HG03060 (cell line): ENCODE measurements at regions not wholly inside any gene's neighbourhood (a gene's known extent, or its start where the extent isn't known, plus 50 kb on each side); places are given as distances from the start of the nearest gene placed in this dataset.
A peak's percentile ranks its signal among the peaks of the same experiment; 100 is the strongest.
"Not testable (repeated sequence)": the region's sequence is repeated elsewhere in the genome, so short reads cannot be mapped to it uniquely, and the experiment has no call there.

ENCODE experiments used
- ATAC-seq: cut with Tn5 transposase; IDR thresholded peaks from one replicate; pipeline ENCODE4 v1.9.1; 2021; ENCODE audit warnings: low read depth, moderate number of reproducible peaks; ENCODE audit not compliant: unreplicated experiment

DNA sequence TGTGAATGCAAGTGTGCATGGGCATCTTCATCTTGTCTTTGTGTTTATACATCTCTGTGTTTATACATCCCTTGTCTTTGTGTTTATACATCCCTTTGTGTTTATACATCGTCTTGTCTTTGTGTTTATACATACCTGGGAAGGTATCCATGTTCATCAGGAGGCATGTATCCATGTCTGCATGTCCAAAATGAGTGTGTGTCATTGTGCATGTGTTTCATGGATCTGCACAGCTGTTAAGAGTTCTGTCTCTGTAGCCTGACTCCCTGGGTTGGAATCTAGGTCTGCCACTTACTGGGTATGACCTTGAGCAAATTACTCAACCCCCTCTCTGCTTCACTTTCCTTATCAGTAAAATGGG is 50.1 kb upstream of the SIRPA start:
- ATAC-seq = peak; percentile 19

DNA sequence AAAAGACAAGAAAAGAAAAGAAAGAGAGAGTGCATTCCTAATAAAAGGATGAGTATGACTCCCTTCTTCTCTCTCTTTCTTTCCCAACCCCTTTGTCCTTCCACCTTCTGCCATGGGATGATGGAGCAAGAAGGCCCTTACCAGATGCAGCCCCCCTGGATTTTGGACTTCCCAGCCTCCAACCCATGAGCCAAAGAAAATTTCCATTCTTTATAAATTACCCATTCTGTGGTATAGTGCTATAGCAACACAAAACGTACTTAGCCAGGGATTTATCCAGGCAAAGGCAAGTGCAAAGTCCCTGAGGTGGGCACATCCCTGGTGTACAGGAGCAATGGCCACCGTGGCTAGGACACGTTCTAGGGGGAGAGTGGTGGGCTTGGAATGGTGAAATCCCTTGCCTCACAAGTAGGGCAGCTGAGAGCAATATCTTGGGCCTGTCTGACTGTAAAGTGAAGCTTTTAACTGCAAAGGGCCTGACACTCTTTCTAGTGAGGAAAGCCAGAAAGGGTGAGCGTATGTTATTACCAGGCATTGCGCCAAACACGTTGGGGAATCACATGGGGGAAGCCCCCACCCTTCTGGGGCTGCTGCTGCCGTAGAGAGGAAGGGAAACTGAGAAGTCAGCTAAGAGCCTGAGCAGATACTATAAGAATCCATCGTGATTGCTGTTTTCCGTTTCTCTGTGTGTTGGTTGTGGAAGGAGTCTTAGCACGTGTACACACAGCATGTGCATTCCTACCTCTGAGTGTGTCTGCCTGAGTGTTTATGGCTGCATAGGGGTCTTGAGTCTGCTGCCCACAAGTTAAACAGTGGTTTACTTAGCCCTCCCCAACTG is 50.7 kb upstream of the SIRPA start:
- peak; percentile 81 for ATAC-seq

DNA sequence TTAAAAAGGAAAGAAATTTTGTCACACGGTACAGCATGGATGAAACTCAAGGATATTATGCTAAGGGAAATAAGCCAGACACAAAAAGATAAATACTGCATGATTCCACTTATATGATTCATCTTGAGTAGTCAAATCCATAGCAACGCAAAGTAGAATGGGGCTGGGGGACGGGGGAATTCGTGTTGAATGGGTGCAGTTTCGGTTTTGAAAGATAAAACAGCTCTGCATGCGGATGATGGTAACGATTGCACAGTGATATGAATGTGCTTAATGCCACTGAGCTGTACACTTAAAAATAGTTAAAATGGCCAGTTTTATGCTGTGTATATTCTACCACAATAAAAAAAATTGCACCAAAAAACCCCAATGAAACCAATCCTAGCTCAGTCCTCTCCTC is 52.9 kb upstream of the SIRPA start:
- no peak for ATAC-seq

DNA sequence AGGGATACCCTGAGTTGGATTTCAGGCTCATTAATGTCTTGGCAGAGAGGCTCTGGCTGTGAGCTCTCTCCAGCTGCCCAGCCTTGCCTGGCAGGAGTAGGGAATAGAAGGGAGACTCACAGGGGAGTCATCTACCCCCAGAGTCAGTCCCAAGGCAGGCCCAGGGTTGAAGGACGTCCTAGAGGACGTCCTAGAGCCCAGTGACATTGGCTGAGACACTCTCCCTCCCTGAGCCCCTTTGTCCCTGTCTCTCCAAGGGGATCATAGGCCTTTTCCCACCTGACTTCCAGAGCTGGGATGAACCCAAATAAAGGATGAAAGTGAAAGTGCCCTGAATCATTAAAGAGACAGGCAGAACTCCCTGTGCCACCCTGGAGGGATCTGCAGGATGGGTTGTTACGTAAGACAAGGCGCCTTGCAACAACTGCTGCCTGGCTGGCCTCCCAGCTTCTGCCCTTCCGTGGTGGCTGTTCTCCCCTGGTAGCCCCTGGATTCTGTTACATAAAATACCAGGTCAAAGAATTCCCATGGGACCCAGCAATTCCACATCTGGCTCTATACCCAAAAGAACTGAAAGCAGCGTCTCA is 53.6 kb upstream of the SIRPA start:
- ATAC-seq = no peak

DNA sequence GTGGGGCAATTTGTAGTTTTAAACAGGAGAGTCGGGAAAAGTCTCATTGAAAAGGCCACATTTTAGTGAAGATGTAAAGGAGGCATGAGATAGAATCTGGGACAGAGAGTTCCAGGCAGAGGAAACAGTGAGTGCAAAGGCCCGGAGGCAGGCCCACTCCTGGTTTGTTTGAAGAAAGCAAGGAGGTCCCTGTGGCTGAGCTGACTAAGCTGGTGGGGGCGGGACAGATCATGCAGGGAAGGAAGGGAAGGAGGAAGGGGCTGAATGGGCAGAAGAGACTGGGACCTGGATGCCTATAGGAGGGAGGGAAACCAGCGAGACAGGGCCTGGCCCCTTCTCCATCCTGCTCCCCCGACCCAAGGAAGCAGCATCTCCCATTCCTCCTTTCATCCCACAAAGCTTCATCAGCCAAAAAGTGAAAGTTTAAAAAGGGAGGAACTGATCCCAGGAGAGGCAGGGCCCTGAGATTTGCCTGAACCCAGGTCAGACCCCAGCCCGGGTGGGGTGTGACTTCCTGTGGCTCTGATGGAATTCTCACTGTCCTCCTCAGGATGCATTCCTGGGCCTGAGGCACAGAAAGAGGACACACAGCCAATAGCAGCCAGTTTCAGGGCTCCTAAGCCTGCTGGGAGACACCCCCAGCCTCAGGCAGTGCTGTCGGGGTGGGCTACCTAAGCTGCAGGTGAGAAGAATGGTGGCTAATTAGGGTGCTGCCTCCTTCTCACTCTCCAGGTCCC is 54.2 kb upstream of the SIRPA start:
- no peak for ATAC-seq

DNA sequence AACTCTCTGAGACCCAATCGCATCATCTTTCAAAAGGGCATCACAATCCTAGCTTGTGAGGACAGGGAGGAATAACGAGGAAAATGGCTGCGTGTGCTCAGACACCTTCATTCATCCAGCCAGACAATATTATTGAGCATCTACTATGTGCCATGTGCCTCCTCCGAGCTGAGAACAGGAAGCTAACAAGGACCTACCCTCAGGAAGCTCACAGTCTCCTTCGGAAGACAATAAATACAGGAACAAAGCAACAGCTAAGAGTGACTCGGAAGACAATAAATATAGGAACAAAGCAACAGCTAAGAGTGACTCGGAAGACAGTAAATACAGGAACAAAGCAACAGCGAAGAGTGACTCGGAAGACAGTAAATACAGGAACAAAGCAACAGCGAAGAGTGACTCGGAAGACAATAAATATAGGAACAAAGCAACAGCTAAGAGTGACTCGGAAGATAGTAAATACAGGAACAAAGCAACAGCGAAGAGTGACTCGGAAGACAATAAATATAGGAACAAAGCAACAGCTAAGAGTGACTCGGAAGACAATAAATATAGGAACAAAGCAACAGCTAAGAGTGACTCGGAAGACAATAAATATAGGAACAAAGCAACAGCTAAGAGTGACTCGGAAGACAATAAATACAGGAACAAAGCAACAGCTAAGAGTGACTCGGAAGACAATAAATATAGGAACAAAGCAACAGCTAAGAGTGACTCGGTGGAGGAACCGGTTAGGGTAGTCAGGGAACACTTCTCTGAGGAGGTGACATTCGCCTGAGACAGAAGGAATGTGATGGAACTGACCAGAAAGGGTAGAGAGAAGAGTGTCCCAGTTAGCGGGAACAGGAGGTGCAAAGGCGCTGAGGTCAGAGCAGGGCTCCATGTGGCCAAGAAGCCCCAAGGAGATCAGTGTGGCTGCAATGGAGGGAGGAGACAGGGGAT is 55.6 kb upstream of the SIRPA start:
- ATAC-seq = not testable (repeated sequence)

DNA sequence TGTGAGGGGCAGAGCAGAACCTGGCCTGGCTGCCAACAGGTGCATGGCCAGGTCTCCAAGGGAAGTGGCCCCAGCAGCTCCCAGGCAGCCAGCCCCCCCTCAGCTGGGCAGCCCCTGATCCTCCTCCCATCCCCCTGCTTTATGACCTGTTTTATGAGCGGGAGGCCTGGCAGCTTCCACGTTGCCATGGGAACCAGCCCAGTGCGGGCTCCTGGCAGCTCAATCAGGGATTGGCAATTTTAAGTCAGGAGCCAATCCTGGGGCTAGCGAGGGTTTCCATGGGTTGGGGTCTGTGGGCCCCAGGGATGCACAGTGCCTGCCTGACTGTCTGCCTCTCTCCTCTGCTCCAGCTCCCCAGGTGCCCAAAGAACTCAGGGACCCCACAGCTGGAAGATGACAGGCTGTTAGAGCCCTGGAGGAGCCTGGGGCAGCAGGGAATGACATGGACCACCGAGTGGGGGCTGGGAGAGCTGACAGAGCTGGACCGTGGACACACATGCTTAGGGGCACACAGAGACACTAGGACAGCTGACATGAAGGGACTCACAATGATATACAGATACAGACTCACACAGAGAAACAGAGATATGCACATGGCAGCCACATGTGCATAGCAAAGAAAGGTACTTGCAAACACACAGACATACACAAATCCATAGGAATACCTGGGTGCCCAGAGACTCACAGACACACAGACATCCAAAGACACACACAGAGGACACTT is 56.5 kb upstream of the SIRPA start:
- ATAC-seq = no peak

DNA sequence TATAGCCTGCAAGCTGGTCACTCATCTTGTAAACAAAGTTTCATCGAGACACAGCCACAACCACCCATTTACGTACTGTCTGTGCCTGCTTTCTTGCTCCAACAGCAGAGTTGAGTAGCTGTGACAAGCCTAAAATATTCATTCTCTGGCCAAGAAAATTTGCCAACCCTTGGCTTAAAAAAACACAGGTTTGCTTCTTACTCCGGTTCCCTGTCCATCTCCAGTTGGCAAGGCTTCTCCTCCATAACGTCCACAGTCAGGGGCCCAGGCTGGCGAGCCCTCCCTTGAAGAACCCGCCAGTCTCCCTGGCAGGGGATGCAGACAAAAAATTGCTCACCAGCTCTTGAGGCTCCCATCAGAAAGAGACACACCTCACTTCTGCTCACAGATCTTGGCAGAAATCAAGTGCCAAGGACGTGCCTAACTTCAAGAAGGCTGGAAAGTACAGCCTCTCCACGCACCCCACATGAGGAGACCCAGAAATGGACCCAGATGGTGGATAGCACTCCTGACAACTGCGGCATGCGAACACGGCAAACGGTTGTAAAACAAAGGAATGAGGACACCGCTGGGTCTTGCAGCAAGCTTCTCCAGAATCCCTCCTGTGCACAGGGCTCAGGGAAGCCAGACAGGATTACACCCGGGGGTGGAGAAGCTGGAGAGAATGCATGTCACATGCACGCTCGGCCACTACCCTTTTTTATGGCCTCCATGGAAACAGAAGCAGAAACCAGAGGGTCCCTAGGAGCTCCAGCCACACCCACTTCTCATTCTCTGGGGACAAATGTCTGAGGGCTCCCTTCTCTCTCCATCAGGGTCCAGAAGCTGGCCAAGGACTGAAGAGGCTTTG is 59.8 kb upstream of the SIRPA start:
- no peak for ATAC-seq

DNA sequence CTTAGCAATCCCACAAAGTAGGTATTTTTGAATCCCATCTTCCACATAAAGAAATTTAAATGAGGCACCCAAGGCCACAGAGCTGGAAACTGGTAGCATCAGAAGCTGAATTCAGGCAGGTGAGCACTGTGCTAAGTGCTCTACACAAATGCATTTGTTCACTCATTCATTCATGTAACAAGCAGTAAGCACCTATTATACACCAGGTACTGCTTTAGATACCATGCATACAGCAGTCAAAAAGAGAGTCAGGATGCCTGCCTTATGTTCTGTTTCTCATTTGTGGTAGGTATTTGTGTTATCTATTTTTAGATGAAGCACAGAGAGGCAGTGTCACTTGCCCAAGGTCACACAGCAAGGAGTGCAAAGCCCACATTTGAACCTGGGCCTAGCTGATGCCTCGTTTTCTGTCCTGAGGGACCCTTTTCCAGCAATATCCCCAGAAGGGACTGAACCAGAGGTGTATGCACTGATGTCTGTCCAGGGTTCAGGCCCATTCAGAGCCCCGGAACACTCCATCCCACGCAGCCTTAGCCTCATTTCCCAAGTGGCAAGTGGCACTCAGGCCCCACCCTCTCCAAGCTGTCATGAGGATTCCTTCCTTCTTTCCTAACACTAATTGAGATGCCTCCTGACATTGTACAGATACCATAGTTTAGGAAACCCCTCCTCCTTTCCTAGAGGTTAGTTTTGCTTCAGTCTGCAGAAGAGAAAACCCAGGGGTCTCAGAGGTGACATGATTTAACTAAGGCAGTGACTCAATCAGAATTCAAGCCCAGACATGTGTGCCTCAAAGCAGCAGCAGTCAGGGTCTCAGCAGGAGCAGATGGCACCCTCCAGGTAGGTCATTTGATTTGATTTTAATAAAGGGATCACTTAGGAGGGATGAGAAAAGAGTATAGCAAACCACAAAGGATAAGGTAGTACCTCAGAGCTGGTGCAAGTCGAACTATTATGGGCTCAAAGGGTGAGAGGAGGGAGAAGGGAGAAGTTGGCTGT is 61.2 kb upstream of the SIRPA start:
- no peak for ATAC-seq

DNA sequence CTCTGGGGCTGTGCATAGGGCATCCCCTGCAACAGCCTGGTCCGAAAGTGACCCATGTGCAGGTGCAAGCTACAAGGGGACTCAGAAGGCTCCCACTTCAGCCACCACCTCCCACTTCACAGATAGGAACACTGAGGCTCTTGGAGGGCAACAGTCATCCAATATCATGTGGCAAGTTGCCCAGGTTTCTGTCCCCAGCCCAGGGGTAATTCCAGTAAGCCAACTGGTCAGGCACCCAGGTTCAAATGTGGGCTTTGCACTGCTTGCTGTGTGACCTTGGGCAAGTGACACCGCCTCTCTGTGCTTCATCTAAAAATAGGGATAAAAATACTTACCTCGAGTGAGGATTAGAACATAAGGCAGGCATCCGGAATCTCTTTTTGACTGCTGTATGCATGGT is 62.0 kb upstream of the SIRPA start:
- ATAC-seq = no peak

DNA sequence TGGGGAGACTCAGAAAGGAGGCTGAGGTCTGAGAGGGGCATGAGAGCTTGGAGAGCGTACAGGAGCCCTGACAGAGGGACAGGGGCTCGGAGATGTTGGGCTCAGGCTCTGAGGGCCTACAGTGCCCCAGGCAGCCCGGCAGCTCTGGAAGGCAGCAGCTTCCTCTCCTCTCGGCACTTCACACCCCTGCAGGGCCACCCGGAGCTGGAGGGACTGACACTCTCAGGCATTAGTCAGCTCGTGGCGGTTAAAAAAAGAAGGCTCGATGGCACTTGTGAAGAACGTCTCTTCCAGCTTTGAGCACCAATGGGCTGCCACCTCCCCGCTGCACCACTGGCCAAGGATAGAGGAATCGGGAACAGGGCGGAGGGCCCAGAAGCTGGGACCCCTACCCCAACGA is 62.6 kb upstream of the SIRPA start:
- ATAC-seq = no peak

DNA sequence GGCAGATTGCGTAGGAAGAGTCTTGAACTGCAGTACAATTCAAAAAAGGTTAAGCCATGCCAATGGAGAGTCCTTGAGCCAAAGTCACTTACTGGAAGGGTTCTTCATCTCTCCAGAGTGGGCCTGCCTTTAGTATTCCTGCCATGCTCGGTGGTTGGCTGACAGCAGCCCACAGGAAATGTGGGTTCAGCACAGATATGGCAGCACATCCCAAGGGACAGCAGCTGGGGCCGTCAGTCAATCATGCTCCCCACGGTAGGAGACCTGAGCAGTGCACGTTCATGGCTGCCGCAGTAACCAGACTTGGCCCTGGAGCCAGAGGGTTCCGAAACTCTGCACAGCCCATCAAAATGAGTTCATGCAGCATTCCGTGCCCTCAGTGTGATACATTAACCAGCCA is 63.6 kb upstream of the SIRPA start:
- ATAC-seq = no peak

DNA sequence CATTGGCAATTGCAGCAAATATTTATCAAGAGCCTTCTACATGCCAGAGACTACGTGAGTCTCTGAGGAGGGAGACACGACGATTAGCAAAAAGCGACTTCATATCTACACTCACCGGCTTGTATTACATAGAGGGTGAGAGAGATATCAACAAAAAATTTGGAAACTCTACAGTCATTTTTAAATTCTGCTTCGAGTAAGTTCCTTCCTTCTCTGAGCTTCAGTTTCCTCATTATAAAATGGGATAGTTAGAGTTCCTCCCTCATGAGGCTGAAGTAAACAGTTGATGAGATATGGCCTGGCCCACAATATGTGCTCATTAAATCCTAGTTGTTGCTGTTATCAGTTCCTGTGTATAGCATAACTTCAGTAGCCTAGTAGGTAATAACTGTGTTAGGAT is 64.1 kb upstream of the SIRPA start:
- ATAC-seq = no peak

DNA sequence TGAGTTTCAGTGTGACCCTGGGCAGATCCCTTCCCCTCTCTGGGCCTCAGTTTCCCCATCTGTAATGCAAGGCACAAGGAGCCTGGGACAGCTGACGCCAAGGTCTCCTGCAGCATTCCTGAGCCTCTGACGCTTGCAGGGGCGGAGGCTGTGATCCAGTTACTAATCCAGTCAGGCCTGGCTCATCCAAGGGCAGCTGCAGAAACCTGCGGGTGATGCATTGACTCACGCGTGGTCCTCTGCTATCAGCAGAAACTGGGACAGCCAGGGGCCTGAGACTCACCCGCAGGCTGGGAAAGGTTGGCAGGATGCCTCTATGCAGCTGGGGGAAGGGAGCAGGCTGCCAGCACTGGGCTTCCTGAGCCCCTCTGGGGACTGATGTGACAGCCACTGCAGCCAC is 65.0 kb upstream of the SIRPA start:
- no peak for ATAC-seq

DNA sequence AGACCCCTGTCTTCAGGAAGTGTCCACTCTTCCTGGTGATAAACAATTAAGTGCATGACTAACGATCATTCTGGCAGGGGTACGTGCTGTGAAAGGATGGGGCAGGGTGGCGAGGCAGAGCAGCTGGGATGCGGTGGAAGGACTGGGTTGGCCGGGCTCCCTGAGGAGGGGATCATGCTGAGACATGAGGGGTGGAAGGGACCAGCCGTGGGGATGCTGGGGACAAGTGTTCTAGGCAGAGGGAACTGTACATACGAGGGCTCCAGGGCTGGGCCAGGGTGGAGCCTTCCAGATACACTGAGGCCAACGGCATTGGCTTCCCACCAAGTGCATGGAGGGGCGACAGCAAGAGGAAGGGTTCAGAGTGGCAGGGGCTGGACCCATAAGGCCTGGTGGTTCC is 65.7 kb upstream of the SIRPA start:
- no peak for ATAC-seq

DNA sequence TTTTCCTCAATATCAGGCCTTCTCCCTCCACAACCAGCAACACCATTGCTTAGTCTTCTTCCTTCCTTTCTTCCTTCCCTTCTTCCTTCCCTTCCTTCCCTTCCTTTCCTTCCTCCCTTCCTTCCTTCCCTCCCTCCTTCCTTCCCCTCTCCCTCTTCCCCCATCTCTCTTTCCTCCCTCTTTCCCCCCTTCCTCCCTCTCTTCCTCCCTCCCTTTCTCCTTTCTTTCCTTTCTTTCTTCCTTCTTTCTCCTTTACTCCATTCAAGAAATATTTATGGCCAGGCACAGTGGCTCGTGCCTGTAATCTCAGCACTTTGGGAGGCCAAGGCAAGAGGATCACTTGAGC is 66.4 kb upstream of the SIRPA start:
- no peak for ATAC-seq

DNA sequence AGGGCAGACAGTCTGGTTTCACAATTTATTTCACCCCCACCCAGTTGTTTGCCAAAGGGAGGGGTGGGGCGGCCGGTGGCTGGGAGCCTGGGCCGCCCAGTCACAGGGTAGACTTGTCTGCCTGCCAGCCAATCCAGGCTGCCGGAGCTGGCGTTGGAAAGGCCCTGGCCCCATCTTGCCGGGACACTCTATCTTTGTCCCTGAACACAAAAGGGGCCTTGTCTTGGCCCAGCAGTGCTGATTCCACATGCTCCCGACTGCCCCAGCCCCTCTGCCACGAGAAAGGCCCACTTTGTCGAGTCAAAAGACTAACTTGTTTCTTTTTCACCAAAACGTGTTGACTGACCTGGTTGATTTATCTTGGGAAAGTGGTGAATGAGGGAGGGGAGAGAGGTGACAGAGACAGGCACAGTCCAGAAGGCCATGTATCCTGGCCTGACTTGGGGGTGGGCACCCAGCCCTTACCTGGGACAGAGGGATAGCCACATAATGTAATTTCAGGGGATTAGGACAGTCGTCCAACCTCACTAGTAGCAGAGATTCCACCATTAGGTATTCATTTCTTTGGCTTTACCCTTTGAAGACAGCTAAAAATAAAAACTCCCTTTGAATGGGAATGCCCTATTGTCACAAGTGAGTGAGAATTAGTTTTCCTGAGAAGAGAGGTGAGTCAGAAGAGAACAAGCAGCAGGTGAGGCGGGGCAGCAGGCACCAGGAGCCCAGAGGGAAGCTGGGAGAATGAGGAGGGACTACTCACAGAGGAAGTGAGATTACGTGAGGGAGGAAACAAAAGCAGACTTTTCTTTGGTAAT is 67.0 kb upstream of the SIRPA start:
- no peak for ATAC-seq
